Activated CD8-positive, alpha-beta memory T cell treated with anti-CD3 and anti-CD28 coated beads, Interleukin-2, amount 50 U/mL, for 24 hours (primary cell): ENCODE measurements at regions not wholly inside any gene's neighbourhood (a gene's known extent, or its start where the extent isn't known, plus 50 kb on each side); places are given as distances from the start of the nearest gene placed in this dataset.

ENCODE experiments used
- DNase-seq: peaks from one replicate; pipeline ENCODE4 v3.0.0-alpha.2; 2020; ENCODE audit errors: extremely low read depth

DNA sequence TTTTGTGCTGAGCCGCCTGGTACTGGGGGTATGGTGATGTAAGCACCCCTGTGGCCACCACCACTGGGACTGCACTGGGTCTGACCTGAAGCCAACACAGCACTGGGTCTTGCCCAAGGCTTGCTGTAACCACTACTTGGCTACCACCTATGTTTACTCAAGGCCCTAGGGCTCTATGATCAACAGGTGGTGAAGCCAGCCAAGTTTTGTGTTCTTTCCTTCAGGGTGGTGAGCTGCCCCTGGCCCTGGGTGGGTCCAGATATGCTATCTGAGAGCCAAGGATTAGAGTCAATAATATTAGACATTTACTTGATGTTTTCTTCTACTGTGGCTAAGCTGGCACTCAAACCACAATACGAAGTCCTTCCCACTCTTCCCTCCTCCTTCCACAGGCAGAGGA, 55.1 kb upstream of the PAGE4 start:
- DNase-seq: no peak

DNA sequence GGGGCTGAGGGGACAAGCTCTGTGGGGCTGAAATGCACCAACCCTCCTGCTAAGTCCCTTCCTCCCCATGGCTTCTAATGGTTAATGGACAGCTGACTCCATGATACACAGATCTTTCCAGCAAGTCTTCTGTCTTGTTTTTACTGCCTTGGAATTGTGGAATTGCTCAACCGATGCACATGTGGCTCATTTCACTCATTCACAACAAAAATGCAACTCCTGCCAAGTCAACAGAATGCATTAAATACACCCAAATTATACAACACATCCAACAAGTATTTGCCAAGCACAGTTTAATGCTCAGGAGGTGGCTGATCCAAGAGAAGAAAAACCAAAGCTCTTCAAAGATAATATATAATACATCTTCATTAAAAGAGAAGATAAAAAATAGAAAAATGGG, 61.9 kb upstream of the PAGE4 start:
- no peak for DNase-seq

DNA sequence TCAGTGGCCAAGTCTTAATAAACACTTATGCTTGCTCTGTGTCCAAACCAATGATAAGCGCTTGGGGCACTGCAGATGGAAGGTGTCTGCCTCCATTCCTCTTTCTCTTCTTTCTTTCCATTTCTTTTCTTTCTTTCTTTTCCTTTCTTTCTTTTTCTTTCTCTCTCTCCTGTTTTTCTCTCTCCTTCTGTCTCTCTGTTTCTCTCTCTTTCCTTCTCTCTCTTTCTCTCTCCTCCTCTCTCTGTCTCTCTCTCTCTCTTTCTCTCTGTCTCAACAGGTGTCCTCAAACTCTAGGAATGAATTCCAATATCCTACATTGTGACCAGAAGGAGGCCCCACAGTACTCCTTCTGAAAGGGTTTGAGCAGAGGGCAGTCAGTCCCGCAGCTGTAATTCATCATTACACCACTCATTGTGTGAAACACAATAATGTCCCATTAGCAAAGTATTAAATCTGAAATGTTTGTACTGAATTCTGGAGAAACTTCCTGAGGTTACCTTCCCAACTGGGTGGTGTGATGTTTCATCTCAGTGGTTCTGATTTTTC, 66.5 kb upstream of the PAGE1 start:
- no peak for DNase-seq

DNA sequence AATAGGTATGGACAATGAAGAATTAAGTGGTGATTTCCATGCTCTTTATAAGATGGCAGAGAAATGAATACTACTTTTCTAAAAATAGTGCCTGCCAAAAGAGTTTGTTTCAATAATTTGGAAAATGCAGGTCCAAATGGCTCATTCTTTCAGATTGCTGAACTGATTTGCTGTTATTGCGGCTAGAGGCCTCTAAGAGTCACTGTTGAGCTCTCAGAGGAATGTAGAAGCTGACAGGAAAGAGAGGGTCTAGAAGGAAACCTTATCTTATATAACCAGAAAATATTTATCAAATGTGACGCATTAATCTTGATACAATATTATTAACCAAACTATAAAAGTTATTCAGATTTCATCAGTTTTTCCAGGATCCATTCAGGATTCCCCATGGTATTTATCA, 65.7 kb upstream of the PAGE1 start:
- DNase-seq: no peak

DNA sequence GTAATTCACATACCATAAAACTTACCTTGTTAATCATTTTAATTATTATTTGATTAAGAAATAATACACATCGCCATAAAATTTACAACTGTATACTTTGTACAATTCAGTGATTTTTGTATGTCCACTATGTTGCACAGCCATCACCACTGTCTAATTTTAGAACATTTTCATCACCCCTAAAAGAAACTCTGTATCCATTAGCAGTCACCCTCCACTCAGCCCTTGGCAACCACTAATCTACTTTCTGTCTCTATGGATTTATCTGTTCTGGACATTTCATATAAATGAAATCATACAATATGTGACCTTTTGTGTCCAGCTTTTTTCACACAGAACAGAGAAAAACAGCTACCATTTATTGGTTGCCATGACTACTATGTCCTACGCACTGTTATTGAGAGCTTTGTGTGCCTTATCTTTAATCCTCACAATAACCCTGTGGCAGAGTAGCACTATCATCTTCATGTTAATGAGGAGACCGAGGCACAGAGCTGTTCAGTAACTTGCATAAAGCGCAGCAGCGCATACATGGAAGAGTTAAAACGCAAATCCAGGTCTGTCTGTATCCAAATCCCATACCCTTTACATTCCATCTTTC, 64.6 kb upstream of the PAGE1 start:
- DNase-seq: no peak

DNA sequence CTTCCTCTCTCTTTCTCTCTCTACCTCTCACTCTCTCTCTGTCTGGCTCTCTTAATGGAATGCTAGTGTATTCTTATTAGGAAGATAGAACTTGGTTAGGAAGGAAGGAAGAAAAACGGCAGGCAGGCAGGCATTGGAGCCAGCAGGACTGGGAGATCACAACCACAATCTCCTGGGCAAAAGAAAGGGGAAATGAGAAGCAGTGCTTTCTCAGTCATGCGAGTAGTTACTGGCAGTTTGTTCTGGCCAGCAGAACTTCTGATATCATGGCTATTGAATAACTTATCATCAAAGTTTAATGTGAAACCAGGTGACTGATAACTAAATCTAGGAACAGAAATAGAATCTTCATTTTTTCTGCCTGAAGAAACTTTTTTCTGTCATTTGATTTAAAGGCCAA, 60.9 kb upstream of the PAGE1 start:
- no peak for DNase-seq

DNA sequence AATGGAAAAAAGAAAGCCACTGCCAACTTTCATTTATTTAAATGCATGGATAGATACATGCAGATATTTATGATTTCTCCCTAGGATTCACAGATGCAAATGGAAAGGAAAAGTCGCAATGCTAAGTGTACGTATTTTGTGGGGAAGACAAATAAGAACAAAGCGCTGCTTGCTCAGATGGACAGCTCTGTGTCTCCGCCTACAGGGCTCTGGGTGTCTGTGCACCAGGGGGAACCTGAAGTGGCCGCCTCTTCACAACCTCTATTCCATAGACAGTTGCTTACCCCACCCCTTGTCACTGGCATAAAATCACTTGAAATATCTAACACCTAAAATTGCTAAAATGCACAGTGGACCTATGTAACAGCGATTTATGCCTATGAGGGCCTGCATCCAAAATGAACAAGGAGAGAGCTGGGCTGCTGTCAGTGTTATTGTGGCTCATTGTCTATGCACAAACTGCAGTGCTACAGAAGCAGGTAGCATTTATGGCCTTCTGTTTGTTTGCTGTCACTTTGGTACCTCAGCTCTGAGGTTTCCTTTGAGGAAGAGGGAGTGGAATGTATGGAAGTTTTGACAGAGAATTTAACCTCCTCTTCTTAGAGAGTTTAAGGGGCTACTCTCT, 58.6 kb upstream of the PAGE1 start:
- peak; percentile 0 for DNase-seq

DNA sequence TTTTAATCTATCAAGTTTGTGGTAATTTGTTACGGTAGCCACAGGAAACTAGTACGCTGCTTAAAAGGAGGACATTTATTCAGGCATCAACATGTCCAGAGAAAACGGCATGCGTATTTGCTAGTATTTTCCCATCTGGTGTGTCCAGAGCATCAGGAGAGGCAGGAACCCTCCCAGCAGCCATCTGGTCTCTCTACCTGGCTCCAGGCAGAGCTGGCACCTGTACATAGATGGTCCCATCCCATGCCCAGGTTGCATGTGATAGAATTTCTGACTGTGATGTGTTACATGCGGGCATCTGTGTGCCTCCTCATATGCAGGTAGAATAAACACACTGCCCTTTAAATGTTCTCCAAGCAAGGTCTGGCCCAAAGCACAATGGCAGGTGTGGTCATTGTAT, 57.9 kb upstream of the PAGE1 start:
- DNase-seq: no peak

DNA sequence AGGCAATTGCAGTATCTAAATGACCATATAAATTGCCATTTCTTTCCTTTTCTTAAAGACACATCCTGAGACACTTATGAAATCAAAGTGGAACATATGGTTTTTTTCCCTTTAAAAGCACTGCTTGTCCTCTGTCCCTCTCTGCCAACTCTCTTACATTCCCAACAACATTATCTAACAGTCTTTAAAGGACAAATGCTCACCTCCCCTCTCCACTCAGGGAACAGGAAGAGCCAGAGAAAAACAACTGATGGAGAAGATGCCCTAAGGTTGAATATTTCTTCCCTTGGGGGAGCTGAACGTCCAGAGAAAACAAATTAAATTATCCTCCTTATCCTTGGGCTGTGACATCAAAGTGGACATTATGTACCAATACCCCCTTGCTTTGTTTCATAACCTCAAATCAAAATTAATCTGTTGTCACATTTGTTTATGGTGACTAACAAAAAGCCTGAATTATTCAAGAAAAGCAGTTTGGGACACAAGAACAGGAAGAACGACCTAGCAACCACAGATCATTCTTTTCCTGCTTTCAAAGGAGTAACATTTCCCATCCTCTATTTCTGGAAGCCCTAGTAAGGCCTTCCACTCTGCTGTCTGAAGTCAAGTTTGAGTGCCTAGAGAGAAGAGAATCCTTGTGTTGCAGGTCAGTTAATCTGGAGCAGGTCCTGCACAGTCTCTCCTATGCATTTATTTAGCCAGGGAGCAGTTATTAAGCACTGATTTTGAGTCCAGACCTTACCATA, 52.6 kb upstream of the PAGE1 start:
- DNase-seq: no peak

DNA sequence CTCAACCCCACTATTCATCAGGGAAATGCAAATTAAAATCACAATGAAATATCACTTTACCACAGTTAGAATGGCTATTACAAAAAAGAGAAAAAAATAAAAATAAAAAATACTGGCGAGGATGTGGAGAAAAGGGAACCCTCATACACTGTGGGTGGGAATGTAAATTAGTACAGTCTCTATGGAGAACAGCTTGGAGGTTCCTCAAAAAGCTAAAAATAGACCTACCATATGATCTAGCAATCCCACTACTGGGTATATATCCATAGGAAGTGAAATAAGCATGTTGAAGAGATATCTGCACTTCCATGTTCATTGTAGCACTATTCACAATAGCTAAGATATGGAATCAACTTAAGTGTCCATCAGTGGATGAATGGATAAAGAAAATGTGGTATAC, 50.5 kb upstream of the PAGE1 start:
- no peak for DNase-seq
